Activated CD8-positive, alpha-beta memory T cell treated with anti-CD3 and anti-CD28 coated beads, Interleukin-2, amount 10 ng/mL, durations not matched to agents 7 days and 5 days (primary cell): ENCODE measurements at regions not wholly inside any gene's neighbourhood (a gene's known extent, or its start where the extent isn't known, plus 50 kb on each side); places are given as distances from the start of the nearest gene placed in this dataset.
"Not testable (repeated sequence)": the region's sequence is repeated elsewhere in the genome, so short reads cannot be mapped to it uniquely, and the experiment has no call there.

Experiments used
- ATAC-seq: fragments of 150-1000 bp; cut with Tn5 transposase; one replicate; pipeline ENCODE4 v1.10.0; 2021; ENCODE audit warnings: moderate library complexity
- CTCF ChIA-PET: fragments of 350-600 bp; sonication (Branson Sonifier 250); formaldehyde crosslinking; loops from one replicate; lab custom pipeline; 2021; ENCODE audit warnings: antibody characterized with exemption; lab: Charles Lee
- DNase-seq: peaks from one replicate; pipeline ENCODE4 v3.0.0-alpha.2; 2020
- H3K27ac Mint-ChIP-seq: one replicate; pipeline ENCODE4 v1.8.0; 2021; ENCODE audit warnings: mild to moderate bottlenecking, mixed read lengths
- H3K27me3 Mint-ChIP-seq: one replicate; pipeline ENCODE4 v1.8.0; 2021; ENCODE audit warnings: mixed read lengths
- H3K36me3 Mint-ChIP-seq: one replicate; pipeline ENCODE4 v1.8.0; 2021; ENCODE audit warnings: mild to moderate bottlenecking, mixed read lengths
- H3K4me1 Mint-ChIP-seq: one replicate; pipeline ENCODE4 v1.8.0; 2021; ENCODE audit warnings: mixed read lengths
- H3K4me3 Mint-ChIP-seq: one replicate; pipeline ENCODE4 v1.8.0; 2021; ENCODE audit warnings: mild to moderate bottlenecking, moderate library complexity, mixed read lengths
- H3K9me3 Mint-ChIP-seq: one replicate; pipeline ENCODE4 v1.8.0; 2022; ENCODE audit warnings: low read depth, mixed read lengths

DNA sequence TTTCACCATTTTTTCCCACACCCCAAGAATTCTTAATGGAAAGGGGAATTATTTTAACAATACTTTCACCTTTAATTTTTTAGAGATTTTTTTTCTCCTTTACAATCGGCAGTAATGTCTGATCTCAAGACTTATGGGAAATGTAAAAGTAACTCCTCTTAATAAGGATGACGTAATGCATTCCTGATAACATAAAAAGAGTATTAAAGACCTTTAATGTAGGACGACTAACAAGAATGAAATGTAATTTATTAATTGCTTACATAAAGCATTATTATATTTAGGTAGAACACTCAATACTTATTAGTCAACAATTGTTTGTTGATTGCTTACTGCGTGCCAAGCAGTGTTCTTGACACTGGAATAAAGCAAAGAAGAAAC lies 416.8 kb upstream of the NAALADL2 start:
- DNase-seq (no peak), ATAC-seq (no peak)
- Mint-ChIP-seq H3K27ac (no peak overlapping the region), H3K4me1 (peaks cover 7% of the 10 kb centered on the region), H3K27me3 (peaks cover 26% of the 10 kb centered on the region), H3K4me3 (no peak overlapping the region), H3K36me3 (peaks cover 1% of the 10 kb centered on the region), H3K9me3 (no peaks in the 10 kb centered on the region)
- CTCF ChIA-PET, result no interaction called here

DNA sequence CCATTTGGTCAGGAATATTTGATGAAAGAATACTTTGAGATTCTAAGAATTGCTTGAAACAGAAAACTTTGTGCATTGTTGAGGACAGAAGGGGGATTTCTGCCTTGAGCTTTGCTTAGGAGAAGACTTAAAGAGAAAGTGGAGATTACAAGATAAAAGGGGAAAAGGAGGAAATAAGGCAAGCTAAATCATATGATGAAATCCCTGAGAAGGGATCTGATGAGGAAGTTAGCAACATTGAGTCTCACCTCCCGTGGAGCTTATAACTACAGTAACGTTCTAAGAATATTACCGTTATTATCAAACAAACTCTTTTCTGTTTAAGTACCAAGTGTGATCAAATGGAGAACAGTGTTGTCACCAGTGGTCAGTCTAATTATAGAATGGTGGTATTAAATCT lies 414.7 kb upstream of the NAALADL2 start:
- CTCF ChIA-PET, result no interaction called here
- H3K4me3 Mint-ChIP-seq, result no peak overlapping the region
- DNase-seq (no peak), ATAC-seq (no peak)
- peaks cover 7% of the 10 kb centered on the region for H3K4me1 Mint-ChIP-seq
- H3K9me3 Mint-ChIP-seq, result no peaks in the 10 kb centered on the region
- no peak overlapping the region for H3K27ac Mint-ChIP-seq
- peaks cover 1% of the 10 kb centered on the region for H3K36me3 Mint-ChIP-seq
- peaks cover 20% of the 10 kb centered on the region for H3K27me3 Mint-ChIP-seq

DNA sequence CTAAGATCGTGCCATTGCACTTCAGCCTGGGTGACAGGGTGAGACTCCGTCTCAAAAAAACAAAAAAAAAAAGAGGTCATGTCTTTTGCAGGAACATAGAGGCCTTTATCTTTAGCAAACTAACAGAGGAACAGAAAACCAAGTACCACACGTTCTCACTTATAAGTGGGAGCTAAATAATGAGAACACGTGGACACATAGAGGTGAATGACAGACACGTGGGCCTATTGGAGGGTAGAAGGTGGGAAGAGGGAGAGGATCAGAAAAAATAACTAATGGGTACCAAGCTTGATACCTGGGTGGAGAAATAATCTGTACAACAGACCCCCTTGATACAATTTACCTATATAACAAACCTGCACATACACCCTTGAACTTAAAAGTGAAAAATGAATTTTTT lies 401.4 kb upstream of the NAALADL2 start:
- CTCF ChIA-PET, result no interaction called here
- no peak overlapping the region for H3K4me3 Mint-ChIP-seq

DNA sequence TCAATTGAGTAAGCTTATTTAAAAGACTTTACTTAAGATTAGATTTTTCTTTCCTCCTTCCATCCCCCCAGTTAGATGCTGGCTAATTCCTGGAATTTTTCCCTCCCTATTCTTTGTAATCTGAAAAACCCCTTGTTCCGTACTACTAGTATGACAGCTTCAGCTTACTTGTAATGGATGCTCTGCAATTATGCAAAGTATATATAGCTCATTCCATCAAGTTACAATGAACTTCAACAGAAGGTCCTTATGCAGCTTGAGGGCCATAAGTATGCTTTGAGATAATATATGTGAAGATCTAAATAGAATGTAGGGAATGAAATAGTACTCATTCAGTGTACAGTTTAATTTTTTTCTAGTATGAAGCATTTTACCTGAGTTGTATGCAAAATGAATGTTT lies 398.3 kb upstream of the NAALADL2 start:
- CTCF ChIA-PET, result no interaction called here
- no peaks in the 10 kb centered on the region for H3K4me1 Mint-ChIP-seq
- H3K4me3 Mint-ChIP-seq, result no peak overlapping the region
- DNase-seq, result no peak
- no peak overlapping the region for H3K27ac Mint-ChIP-seq
- no peaks in the 10 kb centered on the region for H3K27me3 Mint-ChIP-seq
- ATAC-seq, result no peak
- no peaks in the 10 kb centered on the region for H3K36me3 Mint-ChIP-seq
- H3K9me3 Mint-ChIP-seq, result no peaks in the 10 kb centered on the region

More for the DNA sequence above, 401.4 kb upstream of the NAALADL2 start:
- Mint-ChIP-seq H3K27me3 (no peaks in the 10 kb centered on the region), H3K4me1 (no peaks in the 10 kb centered on the region), H3K27ac (no peak overlapping the region), H3K9me3 (no peaks in the 10 kb centered on the region), H3K36me3 (no peaks in the 10 kb centered on the region)
- DNase-seq, result no peak
- ATAC-seq, result no peak

DNA sequence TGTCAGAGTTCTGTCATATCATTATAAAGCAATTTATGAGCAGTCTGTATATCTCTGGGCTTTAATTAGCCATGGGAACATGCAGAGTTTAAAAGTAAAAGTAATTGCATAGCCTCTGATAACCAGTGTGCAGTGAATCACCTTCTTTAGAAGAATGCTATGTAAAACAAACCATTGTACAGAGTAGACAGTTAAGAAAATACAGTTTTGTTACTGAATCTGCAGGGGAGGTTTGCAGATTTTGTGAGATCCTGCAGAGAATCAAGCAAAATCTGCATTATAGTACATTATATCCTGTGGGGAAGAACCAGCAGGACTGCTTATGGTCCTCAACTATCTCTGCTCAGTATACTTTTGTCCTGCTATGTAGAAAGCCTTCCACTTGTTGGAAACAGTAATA lies 396.2 kb upstream of the NAALADL2 start:
- Mint-ChIP-seq H3K4me3 (no peak overlapping the region), H3K36me3 (no peaks in the 10 kb centered on the region)

DNA sequence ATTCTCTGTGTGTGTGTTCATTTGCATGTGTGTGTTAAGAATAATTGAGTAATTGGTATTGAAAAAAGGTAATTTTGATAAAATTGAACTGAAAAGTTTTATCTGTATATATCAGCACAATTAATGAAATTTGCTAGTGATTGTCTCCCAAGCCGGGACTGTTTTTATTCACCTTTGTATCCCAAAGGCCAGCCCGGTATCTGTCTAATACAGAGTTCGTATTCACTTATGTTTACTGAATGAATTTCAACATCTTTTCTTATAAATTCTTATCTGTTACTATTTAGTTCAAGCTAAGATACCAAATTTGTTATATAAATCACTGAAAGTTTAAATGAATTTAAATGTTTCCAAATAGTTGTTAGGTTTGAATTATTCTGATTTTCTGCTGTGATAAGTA lies 394.0 kb upstream of the NAALADL2 start:
- H3K27ac Mint-ChIP-seq, result no peak overlapping the region
- H3K4me1 Mint-ChIP-seq, result no peaks in the 10 kb centered on the region
- H3K4me3 Mint-ChIP-seq, result no peak overlapping the region
- H3K27me3 Mint-ChIP-seq, result no peaks in the 10 kb centered on the region
- peaks cover 6% of the 10 kb centered on the region for H3K9me3 Mint-ChIP-seq
- CTCF ChIA-PET, result no interaction called here
- DNase-seq, result no peak
- ATAC-seq, result no peak
- peaks cover 1% of the 10 kb centered on the region for H3K36me3 Mint-ChIP-seq

More for the DNA sequence above, 396.2 kb upstream of the NAALADL2 start:
- Mint-ChIP-seq H3K9me3 (peaks cover under 1% of the 10 kb centered on the region), H3K4me1 (no peaks in the 10 kb centered on the region), H3K27me3 (no peaks in the 10 kb centered on the region), H3K27ac (no peak overlapping the region)
- no peak for DNase-seq
- CTCF ChIA-PET, result no interaction called here
- ATAC-seq, result no peak

DNA sequence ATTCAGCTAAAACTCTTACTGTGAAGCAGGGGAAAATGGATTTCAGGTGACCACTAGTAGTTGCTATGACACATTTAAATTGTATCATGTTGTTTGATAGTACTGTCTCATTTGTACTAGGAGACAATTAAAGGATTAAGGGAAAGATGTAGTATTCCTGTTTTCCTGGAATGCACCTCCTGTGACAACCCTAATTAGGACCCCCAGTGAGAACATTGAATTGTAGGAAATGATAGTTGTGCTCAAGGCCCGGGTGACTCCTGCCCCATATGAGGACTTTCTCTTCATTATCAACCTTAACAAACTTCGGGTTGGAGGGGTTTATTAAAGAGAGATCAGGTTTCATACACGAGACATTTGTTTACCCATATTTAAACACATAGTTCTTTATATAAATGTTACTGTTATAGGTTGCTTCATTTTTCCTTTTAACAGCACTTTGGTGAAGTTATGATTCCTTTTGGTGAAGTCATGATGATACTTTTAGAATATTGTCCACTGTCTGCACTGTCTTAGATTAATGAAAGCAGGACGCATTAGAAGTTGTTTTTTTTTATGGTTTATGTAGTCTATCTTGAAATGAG lies 392.6 kb upstream of the NAALADL2 start:
- CTCF ChIA-PET, result no interaction called here
- no peak overlapping the region for H3K4me3 Mint-ChIP-seq

DNA sequence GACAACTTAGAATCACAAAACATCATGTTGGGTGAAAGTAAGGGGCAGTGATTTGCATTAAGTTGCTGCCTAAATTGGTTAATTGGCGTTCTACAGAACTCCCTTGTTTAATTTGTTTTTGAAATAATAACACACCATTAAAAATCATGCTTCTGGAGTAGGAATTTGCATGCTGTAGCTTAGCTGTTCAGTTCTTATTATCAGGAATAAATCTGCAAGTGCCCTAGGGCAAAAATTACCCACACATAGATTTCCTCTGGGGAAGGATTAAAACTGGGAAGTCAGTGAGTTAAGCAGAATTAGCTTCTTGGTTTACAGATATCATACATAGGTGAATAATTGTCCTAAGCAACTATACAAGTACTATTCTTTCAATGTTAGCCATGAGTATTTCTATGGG lies 381.6 kb upstream of the NAALADL2 start:
- Mint-ChIP-seq H3K9me3 (peaks cover 2% of the 10 kb centered on the region), H3K4me1 (no peaks in the 10 kb centered on the region), H3K27me3 (no peaks in the 10 kb centered on the region), H3K27ac (no peak overlapping the region), H3K4me3 (no peak overlapping the region), H3K36me3 (no peaks in the 10 kb centered on the region)
- DNase-seq, result no peak
- ATAC-seq, result no peak
- CTCF ChIA-PET, result no interaction called here

More for the DNA sequence above, 392.6 kb upstream of the NAALADL2 start:
- Mint-ChIP-seq H3K36me3 (peaks cover 1% of the 10 kb centered on the region), H3K27me3 (no peaks in the 10 kb centered on the region), H3K9me3 (peaks cover 7% of the 10 kb centered on the region), H3K27ac (no peak overlapping the region), H3K4me1 (no peaks in the 10 kb centered on the region)
- DNase-seq (no peak), ATAC-seq (no peak)

DNA sequence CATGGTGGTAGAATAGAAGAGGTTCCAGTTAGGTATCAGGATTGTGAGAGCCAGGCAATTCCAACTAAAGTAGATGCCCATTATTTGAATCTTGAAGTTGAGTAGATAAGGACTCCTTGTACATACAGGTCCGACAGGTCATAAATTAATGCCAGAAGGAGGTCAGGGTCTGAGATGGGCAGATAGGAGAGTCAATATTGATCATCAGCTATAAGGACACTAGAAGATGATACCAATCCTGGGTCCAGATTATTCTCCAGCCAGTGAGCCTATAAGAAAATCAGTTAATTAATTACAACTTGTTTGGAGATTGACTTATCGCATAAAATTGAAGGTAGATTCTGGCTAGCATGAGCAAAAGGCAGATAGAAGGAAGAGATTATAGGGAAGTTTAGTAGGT lies 378.4 kb upstream of the NAALADL2 start:
- H3K27me3 Mint-ChIP-seq, result no peaks in the 10 kb centered on the region
- CTCF ChIA-PET, result no interaction called here
- no peak for ATAC-seq
- no peak overlapping the region for H3K27ac Mint-ChIP-seq
- peaks cover 4% of the 10 kb centered on the region for H3K9me3 Mint-ChIP-seq
- H3K4me1 Mint-ChIP-seq, result no peaks in the 10 kb centered on the region
- no peak overlapping the region for H3K4me3 Mint-ChIP-seq
- DNase-seq, result no peak
- no peaks in the 10 kb centered on the region for H3K36me3 Mint-ChIP-seq

DNA sequence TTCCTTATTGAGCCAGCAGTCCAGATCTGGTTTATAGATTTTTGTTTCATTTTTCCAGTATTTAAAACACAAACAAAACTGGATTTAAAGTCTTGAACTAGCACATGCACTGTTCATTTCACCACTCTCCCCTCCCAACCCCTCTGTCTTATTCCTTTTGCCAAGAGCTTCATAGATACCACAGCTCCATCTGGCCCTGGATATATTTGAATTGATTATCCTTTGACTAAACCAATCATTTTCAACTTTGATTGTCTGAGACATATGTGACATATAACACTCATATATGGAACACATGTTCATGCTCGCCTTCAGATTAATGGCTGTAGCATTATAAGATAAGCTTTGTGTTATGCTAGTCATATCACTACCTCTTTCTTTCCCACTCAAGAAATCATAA lies 376.6 kb upstream of the NAALADL2 start:
- Mint-ChIP-seq H3K27me3 (no peaks in the 10 kb centered on the region), H3K9me3 (peaks cover 6% of the 10 kb centered on the region)
- CTCF ChIA-PET, result no interaction called here

DNA sequence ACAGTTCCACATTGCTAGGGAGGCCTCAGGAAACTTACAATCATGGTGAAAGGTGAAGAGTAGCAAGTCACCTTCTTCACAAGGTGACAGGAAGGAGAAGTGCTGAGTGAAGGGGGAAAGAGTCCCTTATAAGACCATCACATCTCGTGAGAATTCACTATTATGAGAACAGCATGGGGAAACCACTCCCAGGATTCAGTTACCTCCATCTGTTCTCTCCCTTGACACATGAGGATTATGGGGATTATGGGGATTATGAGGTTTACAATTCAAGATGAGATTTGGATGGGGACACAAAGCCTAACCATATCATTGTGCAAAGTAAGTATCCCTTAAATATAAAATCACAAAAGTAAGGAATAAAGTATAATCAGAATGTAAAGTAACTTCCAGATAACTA lies 375.9 kb upstream of the NAALADL2 start:
- H3K9me3 Mint-ChIP-seq, result peaks cover 9% of the 10 kb centered on the region
- CTCF ChIA-PET, result no interaction called here
- no peak for ATAC-seq

More for the DNA sequence above, 376.6 kb upstream of the NAALADL2 start:
- no peaks in the 10 kb centered on the region for H3K36me3 Mint-ChIP-seq
- H3K27ac Mint-ChIP-seq, result no peak overlapping the region
- no peak for ATAC-seq
- no peak for DNase-seq
- H3K4me3 Mint-ChIP-seq, result no peak overlapping the region
- no peaks in the 10 kb centered on the region for H3K4me1 Mint-ChIP-seq

DNA sequence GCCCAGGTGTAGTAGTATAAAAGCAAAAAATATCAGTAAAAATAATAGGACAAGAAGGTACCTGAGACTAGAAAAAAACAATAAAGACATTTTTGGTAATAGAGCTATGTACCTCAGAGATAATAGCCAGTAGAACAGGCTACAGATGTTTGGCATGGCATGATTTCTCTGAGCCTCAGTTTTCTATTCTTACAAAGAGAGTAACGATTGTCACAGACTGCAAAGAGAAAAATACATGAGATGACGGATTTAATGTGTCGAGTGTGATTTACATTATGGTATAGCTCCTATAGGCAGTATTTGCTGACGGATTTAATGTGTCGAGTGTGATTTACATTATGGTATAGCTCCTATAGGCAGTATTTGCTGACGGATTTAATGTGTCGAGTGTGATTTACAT lies 375.3 kb upstream of the NAALADL2 start:
- DNase-seq, H3K4me3 Mint-ChIP-seq, ATAC-seq, CTCF ChIA-PET, H3K27ac Mint-ChIP-seq, H3K9me3 Mint-ChIP-seq, H3K27me3 Mint-ChIP-seq, H3K4me1 Mint-ChIP-seq, H3K36me3 Mint-ChIP-seq: not testable (repeated sequence)

More for the DNA sequence above, 375.9 kb upstream of the NAALADL2 start:
- Mint-ChIP-seq H3K4me1 (no peaks in the 10 kb centered on the region), H3K27me3 (no peaks in the 10 kb centered on the region), H3K36me3 (no peaks in the 10 kb centered on the region), H3K4me3 (no peak overlapping the region), H3K27ac (no peak overlapping the region)
- no peak for DNase-seq

DNA sequence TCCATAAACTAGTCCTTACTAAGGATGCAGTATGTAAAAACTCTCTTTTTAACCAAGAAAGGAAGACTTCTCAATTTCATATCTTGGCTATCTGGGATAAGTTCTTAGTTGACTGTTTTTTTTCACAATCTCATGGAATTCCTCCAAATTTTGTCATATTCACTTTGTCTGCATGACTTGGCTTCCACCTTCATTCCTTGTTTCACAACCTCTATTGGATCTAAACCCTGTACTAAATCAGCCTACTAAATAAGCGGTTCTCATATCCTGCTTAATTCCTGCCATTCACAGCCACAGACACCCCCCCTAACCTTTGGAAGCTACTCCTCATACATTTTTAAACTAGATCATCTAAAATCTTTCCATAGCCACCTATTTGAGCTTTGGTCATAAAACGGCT lies 370.6 kb upstream of the NAALADL2 start:
- CTCF ChIA-PET, result no interaction called here
- no peak overlapping the region for H3K27ac Mint-ChIP-seq
- H3K36me3 Mint-ChIP-seq, result no peaks in the 10 kb centered on the region
- H3K27me3 Mint-ChIP-seq, result no peaks in the 10 kb centered on the region
- DNase-seq (no peak), ATAC-seq (no peak)
- peaks cover 11% of the 10 kb centered on the region for H3K9me3 Mint-ChIP-seq
- no peaks in the 10 kb centered on the region for H3K4me1 Mint-ChIP-seq
- H3K4me3 Mint-ChIP-seq, result no peak overlapping the region

DNA sequence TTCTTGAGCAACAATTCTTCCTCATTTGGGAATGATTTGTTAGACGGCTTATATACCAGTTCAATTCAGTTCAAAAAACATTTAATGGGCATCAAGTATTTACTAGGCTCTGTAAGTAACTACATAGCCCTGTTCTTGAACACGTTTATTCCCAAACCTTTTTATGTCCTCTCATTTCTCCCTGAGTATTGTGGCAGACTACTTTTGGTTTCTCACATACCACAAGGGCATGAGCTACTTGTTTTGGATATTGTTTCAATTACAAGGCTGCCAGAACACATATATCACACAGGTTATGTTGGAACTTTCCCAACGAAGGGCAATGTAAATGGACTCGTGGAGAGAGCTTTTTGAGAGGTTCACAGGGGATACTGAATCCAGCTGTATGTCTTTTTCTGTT lies 363.8 kb upstream of the NAALADL2 start:
- no peak overlapping the region for H3K4me3 Mint-ChIP-seq
- H3K9me3 Mint-ChIP-seq, result peaks cover 1% of the 10 kb centered on the region
- no peaks in the 10 kb centered on the region for H3K4me1 Mint-ChIP-seq

DNA sequence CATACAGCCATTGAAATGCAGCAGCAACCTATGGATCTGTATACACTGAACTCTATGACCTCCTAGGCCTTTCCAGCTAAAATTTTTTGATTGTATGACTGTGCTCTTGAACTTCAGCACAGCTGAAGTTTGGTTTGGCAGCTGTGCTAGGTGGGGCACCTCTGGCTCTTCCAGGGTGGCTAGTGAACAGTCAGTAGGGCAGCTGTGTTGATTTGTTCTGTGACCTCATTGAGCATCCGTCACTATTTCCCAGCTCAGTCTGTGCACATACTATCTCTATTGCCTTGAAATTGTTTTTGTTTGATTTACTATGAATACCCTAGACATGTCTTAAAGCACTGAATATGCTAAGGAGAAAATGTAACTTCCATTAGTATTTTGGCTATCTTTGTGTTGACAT lies 363.2 kb upstream of the NAALADL2 start:
- no peak for DNase-seq
- CTCF ChIA-PET, result no interaction called here
- no peak overlapping the region for H3K27ac Mint-ChIP-seq
- H3K9me3 Mint-ChIP-seq, result no peaks in the 10 kb centered on the region
- H3K36me3 Mint-ChIP-seq, result no peaks in the 10 kb centered on the region
- no peaks in the 10 kb centered on the region for H3K27me3 Mint-ChIP-seq
- H3K4me3 Mint-ChIP-seq, result no peak overlapping the region
- ATAC-seq, result no peak
- H3K4me1 Mint-ChIP-seq, result no peaks in the 10 kb centered on the region

More for the DNA sequence above, 363.8 kb upstream of the NAALADL2 start:
- CTCF ChIA-PET, result no interaction called here
- Mint-ChIP-seq H3K27ac (no peak overlapping the region), H3K27me3 (no peaks in the 10 kb centered on the region), H3K36me3 (no peaks in the 10 kb centered on the region)
- no peak for ATAC-seq
- no peak for DNase-seq
